CD4-positive, alpha-beta memory T cell (primary cell): ENCODE measurements at regions not wholly inside any gene's neighbourhood (a gene's known extent, or its start where the extent isn't known, plus 50 kb on each side); places are given as distances from the start of the nearest gene placed in this dataset.
"Not testable (repeated sequence)": the region's sequence is repeated elsewhere in the genome, so short reads cannot be mapped to it uniquely, and the experiment has no call there.

ENCODE experiments used
- CTCF ChIA-PET: fragments of 350-600 bp; sonication (Branson Sonifier 250); formaldehyde crosslinking; loops from one replicate; lab custom pipeline; 2021; ENCODE audit warnings: inconsistent platforms; ENCODE audit not compliant: partially characterized antibody; lab: Charles Lee
- POLR2A ChIA-PET: fragments of 350-600 bp; sonication (Branson Sonifier 250); formaldehyde crosslinking; loops from one replicate; lab custom pipeline; 2021; ENCODE audit not compliant: partially characterized antibody; lab: Charles Lee
- DNase-seq, 5 donors: peaks; one replicate each; pipeline versions ENCODE4 v3.0.0 to v3.0.0-alpha.2; 2020 to 2022; ENCODE audit warnings: mixed read lengths in 1 of 5
- H3K27ac ChIP-seq: one replicate; pipeline ENCODE4 v1.7.0; 2013; ENCODE audit warnings: low read depth, low read length
- H3K27me3 ChIP-seq: 2 replicates; pipeline ENCODE4 v1.7.0; 2013; ENCODE audit warnings: mild to moderate bottlenecking, low read length, moderate library complexity; ENCODE audit not compliant: insufficient read depth
- H3K36me3 ChIP-seq: 2 replicates; pipeline ENCODE4 v1.7.0; 2013; ENCODE audit warnings: mild to moderate bottlenecking, low read length, moderate library complexity; ENCODE audit not compliant: insufficient read depth
- H3K4me1 ChIP-seq: 2 replicates; pipeline ENCODE4 v1.7.0; 2013; ENCODE audit warnings: mild to moderate bottlenecking, low read length, moderate library complexity; ENCODE audit not compliant: insufficient read depth
- H3K4me3 ChIP-seq, 2 donors: one replicate each; pipeline ENCODE4 v1.7.0; 2013; ENCODE audit warnings: low read length in 2 of 2, mild to moderate bottlenecking in 1 of 2
- H3K9me3 ChIP-seq, 2 donors: one replicate each; pipeline ENCODE4 v1.7.0; 2013; ENCODE audit warnings: low read length in 2 of 2, control low read depth in 1 of 2; ENCODE audit not compliant: control insufficient read depth in 1 of 2
- H3K27ac Mint-ChIP-seq, 7 donors: one replicate each; pipeline ENCODE4 v1.8.0; 2020 to 2021; ENCODE audit warnings: mixed read lengths in 7 of 7, mild to moderate bottlenecking in 6 of 7, inconsistent platforms in 3 of 7, moderate library complexity in 3 of 7
- H3K27me3 Mint-ChIP-seq, 2 donors: one replicate each; pipeline ENCODE4 v1.8.0; 2020 to 2021; ENCODE audit warnings: mixed read lengths in 2 of 2
- H3K36me3 Mint-ChIP-seq, 2 donors: one replicate each; pipeline ENCODE4 v1.8.0; 2020 to 2021; ENCODE audit warnings: mixed read lengths in 2 of 2, inconsistent platforms in 1 of 2, mild to moderate bottlenecking in 1 of 2
- H3K4me1 Mint-ChIP-seq, 4 donors: one replicate each; pipeline ENCODE4 v1.8.0; 2020 to 2021; ENCODE audit warnings: mixed read lengths in 4 of 4, mild to moderate bottlenecking in 1 of 4
- H3K4me3 Mint-ChIP-seq, 8 donors: one replicate each; pipeline ENCODE4 v1.8.0; 2020 to 2021; ENCODE audit warnings: mixed read lengths in 8 of 8, mild to moderate bottlenecking in 7 of 8, moderate library complexity in 6 of 8, inconsistent platforms in 3 of 8
- H3K9me3 Mint-ChIP-seq, 8 donors: one replicate each; pipeline ENCODE4 v1.8.0; 2020 to 2021; ENCODE audit warnings: mixed read lengths in 8 of 8, mild to moderate bottlenecking in 5 of 8, inconsistent platforms in 3 of 8, moderate library complexity in 1 of 8
- intact Hi-C: fragments of 100-400 bp; cut with micrococcal nuclease; formaldehyde crosslinking; loops from one replicate; pipeline ENCODE4 v1.15.1; 2023

DNA sequence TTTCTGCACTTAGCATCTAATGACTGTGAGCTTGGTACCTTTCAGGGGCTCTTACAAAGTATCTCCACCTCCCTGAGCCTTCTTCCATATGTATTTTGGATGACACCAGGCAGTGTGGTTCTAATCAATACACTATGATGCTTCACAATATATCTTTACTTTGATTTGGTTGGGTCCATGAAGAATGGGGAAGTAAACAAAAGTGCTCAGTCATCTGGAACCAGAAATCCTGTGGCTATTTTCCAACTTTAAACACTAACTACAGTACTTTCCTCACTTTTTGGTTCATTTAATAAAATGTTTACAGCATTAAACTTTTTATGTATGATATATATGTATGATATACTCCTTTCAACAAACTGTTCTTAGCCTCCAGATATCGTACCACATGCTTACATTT is 216.4 kb upstream of the AFF2 start:
- intact Hi-C loops: no loop called here
- no peaks in the 10 kb centered on the region for H3K9me3 Mint-ChIP-seq
- H3K27ac ChIP-seq: no peak overlapping the region
- no peaks in the 10 kb centered on the region for H3K9me3 ChIP-seq
- ChIA-PET POLR2A (no interaction called here), CTCF (no interaction called here)
- H3K36me3 Mint-ChIP-seq: no peaks in the 10 kb centered on the region
- no peaks in the 10 kb centered on the region for H3K27me3 ChIP-seq
- H3K4me1 Mint-ChIP-seq: peaks cover 17 to 38% (median 29%) of the 10 kb centered on the region in 4 donors
- H3K36me3 ChIP-seq: no peaks in the 10 kb centered on the region
- no peak for DNase-seq
- H3K4me3 ChIP-seq: no peak overlapping the region
- H3K4me3 Mint-ChIP-seq: no peak overlapping the region
- H3K4me1 ChIP-seq: peaks cover 21% of the 10 kb centered on the region
- H3K27ac Mint-ChIP-seq: no peak overlapping the region
- no peaks in the 10 kb centered on the region for H3K27me3 Mint-ChIP-seq

DNA sequence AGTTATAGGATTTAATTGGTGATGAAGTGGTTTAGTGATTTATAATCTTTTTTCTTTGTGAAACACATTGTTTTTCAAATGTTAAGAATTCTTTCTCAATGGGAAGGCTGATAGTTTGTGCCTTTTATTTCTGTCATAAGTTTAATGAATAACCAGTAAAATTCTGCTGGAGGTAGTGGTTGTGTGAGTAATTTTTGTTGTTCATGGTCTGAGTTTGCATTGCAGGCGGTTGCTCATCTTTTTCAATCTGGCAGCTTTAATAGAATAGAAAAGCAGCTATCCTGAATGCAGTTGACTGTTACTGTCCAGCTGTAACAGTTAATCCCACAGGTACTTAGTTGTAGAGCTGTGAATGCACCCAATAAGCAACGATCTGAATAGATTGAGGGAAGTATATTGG is 215.6 kb upstream of the AFF2 start:
- no peaks in the 10 kb centered on the region for H3K9me3 ChIP-seq
- no peak overlapping the region for H3K4me3 ChIP-seq
- DNase-seq: no peak
- no peak overlapping the region for H3K27ac Mint-ChIP-seq
- intact Hi-C loops: no loop called here
- H3K36me3 Mint-ChIP-seq: no peaks in the 10 kb centered on the region
- H3K9me3 Mint-ChIP-seq: no peaks in the 10 kb centered on the region
- no peaks in the 10 kb centered on the region for H3K27me3 ChIP-seq
- CTCF ChIA-PET: no interaction called here
- POLR2A ChIA-PET: no interaction called here
- peaks cover 21% of the 10 kb centered on the region for H3K4me1 ChIP-seq
- no peaks in the 10 kb centered on the region for H3K27me3 Mint-ChIP-seq
- no peak overlapping the region for H3K27ac ChIP-seq
- H3K36me3 ChIP-seq: no peaks in the 10 kb centered on the region
- H3K4me3 Mint-ChIP-seq: no peak overlapping the region
- peaks cover 17 to 38% (median 28%) of the 10 kb centered on the region in 4 donors for H3K4me1 Mint-ChIP-seq

DNA sequence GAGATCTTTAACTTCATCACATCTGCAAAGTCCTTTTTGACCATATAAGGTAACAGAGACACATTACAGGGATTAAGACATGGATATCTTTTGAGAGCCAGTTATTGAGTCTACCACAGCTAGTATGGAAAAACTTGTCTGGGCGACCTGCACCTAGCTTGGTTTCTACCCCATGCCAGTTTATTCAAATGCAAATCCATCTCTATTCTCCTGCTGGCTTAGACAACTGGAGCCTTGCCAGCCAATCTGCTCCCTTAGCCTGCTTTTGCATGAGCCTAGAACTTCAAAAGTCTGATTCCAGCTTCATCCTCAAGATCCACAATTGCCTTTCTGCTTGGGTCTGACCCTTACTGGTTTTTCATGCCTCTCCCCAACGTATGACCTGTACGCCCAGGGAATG is 212.0 kb upstream of the AFF2 start:
- no peak overlapping the region for H3K27ac ChIP-seq
- ChIA-PET CTCF (no interaction called here), POLR2A (no interaction called here)
- no peak for DNase-seq
- intact Hi-C loops: no loop called here
- no peaks in the 10 kb centered on the region for H3K27me3 ChIP-seq
- no peaks in the 10 kb centered on the region for H3K4me1 ChIP-seq
- Mint-ChIP-seq H3K27ac (no peak overlapping the region), H3K4me3 (no peak overlapping the region), H3K9me3 (no peaks in the 10 kb centered on the region), H3K27me3 (no peaks in the 10 kb centered on the region), H3K4me1 (peaks cover 0 to 9% (median 5%) of the 10 kb centered on the region in 4 donors), H3K36me3 (no peaks in the 10 kb centered on the region)
- H3K9me3 ChIP-seq: no peaks in the 10 kb centered on the region
- no peaks in the 10 kb centered on the region for H3K36me3 ChIP-seq
- no peak overlapping the region for H3K4me3 ChIP-seq

DNA sequence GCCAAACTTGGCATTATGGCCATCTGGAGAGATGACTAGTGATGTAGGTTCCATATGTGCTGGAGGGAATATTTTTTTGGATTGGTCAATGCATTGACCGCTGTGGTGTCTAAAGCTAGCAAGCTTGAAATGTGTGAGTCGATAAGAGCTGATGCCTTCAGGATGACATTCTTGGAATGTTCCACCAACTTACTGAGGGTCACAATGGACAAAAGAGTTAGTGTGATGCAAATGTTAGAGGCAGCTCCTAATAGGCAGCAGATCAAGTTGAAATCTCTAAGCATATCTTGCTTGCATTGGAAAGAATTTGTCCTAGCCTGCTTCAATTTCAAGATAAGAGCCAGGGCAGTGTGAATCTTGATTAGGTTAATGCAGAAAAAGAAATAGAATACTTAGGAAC is 210.4 kb upstream of the AFF2 start:
- H3K4me3 ChIP-seq: no peak overlapping the region
- DNase-seq: no peak
- Mint-ChIP-seq H3K36me3 (no peaks in the 10 kb centered on the region), H3K27me3 (no peaks in the 10 kb centered on the region), H3K27ac (peak overlapping the region in 1 of 7 donors; percentile 27), H3K9me3 (no peaks in the 10 kb centered on the region), H3K4me1 (peaks cover 0 to 5% (median 2%) of the 10 kb centered on the region in 4 donors), H3K4me3 (no peak overlapping the region)
- H3K9me3 ChIP-seq: no peaks in the 10 kb centered on the region
- ChIA-PET CTCF (no interaction called here), POLR2A (no interaction called here)
- no peaks in the 10 kb centered on the region for H3K4me1 ChIP-seq
- H3K27ac ChIP-seq: no peak overlapping the region
- intact Hi-C loops: no loop called here
- H3K27me3 ChIP-seq: no peaks in the 10 kb centered on the region
- no peaks in the 10 kb centered on the region for H3K36me3 ChIP-seq

DNA sequence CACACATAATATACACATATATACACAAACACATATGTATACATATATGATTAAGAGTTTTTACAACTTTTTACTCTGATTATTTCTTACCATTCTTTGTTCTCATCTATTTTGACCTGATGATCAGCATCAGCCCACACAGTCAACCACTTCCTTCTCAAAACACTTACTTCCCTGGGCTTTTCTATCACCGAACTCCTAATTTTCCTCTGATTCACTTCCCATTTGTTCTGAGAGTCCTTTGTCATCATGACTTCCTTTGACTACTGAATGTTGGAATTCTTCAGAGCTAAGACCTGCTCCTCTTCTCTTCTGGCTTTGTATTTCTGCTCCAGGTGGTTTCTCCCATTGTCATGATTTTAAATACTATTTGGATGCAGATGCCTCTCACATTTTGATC is 209.5 kb upstream of the AFF2 start:
- no peak overlapping the region for H3K27ac Mint-ChIP-seq
- CTCF ChIA-PET: no interaction called here

DNA sequence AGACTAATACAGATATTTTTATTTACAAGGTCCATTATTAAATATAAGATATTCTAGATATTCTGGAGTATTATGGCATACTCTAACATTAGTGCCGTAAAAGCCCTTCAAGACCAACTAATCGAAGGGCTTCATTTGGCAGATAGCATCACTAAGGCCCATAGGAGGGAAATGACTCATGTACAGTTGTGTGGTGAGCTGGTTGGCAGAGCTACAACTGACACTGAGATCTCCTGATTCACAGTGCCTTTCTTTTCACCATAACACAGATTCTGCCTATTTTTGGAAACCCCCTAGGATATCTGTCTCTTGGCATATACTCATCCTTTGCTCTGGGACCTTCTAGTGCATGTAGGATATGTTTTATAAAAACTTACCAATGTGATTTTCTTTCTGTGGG is 201.7 kb upstream of the AFF2 start:
- no peak overlapping the region for H3K4me3 ChIP-seq
- no peaks in the 10 kb centered on the region for H3K36me3 Mint-ChIP-seq
- no peaks in the 10 kb centered on the region for H3K9me3 ChIP-seq
- intact Hi-C loops: no loop called here
- H3K4me1 Mint-ChIP-seq: peaks cover 0 to 13% (median under 1%) of the 10 kb centered on the region in 4 donors
- no peak overlapping the region for H3K27ac Mint-ChIP-seq
- no peak overlapping the region for H3K4me3 Mint-ChIP-seq
- POLR2A ChIA-PET: no interaction called here
- H3K27me3 ChIP-seq: no peaks in the 10 kb centered on the region
- peaks cover 0 to 1% of the 10 kb centered on the region in 2 donors for H3K27me3 Mint-ChIP-seq
- no peak overlapping the region for H3K27ac ChIP-seq
- CTCF ChIA-PET: no interaction called here
- no peaks in the 10 kb centered on the region for H3K36me3 ChIP-seq
- DNase-seq: peak in 1 of 5 donors; percentile 53
- H3K9me3 Mint-ChIP-seq: peaks cover 0 to 10% (median 0%) of the 10 kb centered on the region in 8 donors
- no peaks in the 10 kb centered on the region for H3K4me1 ChIP-seq

More for the DNA sequence above, 209.5 kb upstream of the AFF2 start:
- no peak overlapping the region for H3K27ac ChIP-seq
- no peaks in the 10 kb centered on the region for H3K36me3 ChIP-seq
- no peaks in the 10 kb centered on the region for H3K4me1 ChIP-seq
- Mint-ChIP-seq H3K4me1 (peaks cover 0 to 8% (median 2%) of the 10 kb centered on the region in 4 donors), H3K27me3 (peaks cover 0 to 1% of the 10 kb centered on the region in 2 donors), H3K4me3 (no peak overlapping the region), H3K9me3 (peaks cover 0 to 4% (median 0%) of the 10 kb centered on the region in 8 donors), H3K36me3 (no peaks in the 10 kb centered on the region)
- no peak overlapping the region for H3K4me3 ChIP-seq
- no peaks in the 10 kb centered on the region for H3K9me3 ChIP-seq
- H3K27me3 ChIP-seq: no peaks in the 10 kb centered on the region
- intact Hi-C loops: no loop called here
- POLR2A ChIA-PET: no interaction called here
- DNase-seq: no peak

DNA sequence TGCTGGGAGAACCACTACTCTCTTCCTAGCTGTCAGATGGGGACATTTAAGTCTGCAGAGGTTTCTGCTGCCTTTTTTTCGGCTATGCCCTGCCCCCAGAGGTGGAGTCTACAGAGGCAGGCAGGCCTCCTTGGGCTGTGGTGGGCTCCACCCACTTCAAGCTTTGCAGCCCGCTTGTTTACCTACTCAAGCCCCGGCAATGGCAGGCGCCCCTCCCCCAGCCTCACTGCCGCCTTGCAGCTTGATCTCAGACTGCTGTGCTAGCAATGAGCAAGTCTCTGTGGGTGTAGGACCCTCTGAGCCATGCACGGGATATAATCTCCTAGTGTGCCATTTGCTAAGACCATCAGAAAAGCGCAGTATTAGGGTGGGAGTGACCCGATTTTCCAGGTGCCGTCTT is 195.2 kb upstream of the AFF2 start:
- H3K9me3 Mint-ChIP-seq, H3K4me1 ChIP-seq, H3K4me3 ChIP-seq, H3K36me3 Mint-ChIP-seq, DNase-seq, H3K9me3 ChIP-seq, H3K27me3 ChIP-seq, H3K27ac Mint-ChIP-seq, CTCF ChIA-PET, intact Hi-C loops, H3K4me3 Mint-ChIP-seq, H3K36me3 ChIP-seq, POLR2A ChIA-PET, H3K27me3 Mint-ChIP-seq, H3K27ac ChIP-seq: not testable (repeated sequence)
- peaks cover 10 to 16% (median 15%) of the 10 kb centered on the region in 4 donors for H3K4me1 Mint-ChIP-seq

DNA sequence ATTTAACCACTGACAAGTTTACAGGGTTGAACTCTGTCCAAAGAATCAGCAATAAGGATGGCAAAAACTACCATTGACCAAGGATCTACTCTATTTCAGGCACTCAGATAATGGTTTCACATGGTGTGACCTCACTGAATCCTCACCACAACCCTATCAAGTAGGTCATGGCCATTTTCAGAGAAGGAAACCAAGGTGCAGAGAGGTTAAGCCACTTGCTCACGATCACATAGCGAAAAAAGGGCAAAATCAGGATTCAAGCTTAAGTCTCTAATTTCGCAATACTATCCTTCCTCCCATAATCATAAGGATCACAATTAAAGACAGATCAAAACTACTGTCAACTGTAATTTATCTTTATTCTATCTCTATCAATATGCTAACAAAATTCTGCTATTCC is 191.0 kb upstream of the AFF2 start:
- CTCF ChIA-PET: no interaction called here
- no peak overlapping the region for H3K27ac Mint-ChIP-seq
- H3K4me1 ChIP-seq: peaks cover 28% of the 10 kb centered on the region
- H3K27ac ChIP-seq: no peak overlapping the region
- intact Hi-C loops: no loop called here
- no peak overlapping the region for H3K4me3 ChIP-seq
- POLR2A ChIA-PET: interaction anchor here (2.2 to 2.4 kb wide), 2 partner anchors 25 to 72 kb away, joined by 11 to 20 read pairs; no protein-coding TSS in a partner anchor
- H3K27me3 ChIP-seq: no peaks in the 10 kb centered on the region
- H3K4me3 Mint-ChIP-seq: peak overlapping the region in 1 of 8 donors; percentile 10
- peaks cover 22 to 42% (median 31%) of the 10 kb centered on the region in 4 donors for H3K4me1 Mint-ChIP-seq
- no peaks in the 10 kb centered on the region for H3K9me3 ChIP-seq
- no peak for DNase-seq
- H3K36me3 ChIP-seq: no peaks in the 10 kb centered on the region
- no peaks in the 10 kb centered on the region for H3K9me3 Mint-ChIP-seq
- H3K36me3 Mint-ChIP-seq: peaks cover 0 to 3% of the 10 kb centered on the region in 2 donors
- H3K27me3 Mint-ChIP-seq: no peaks in the 10 kb centered on the region
